Ascending aorta (tissue), 2 donors: ENCODE measurements at regions not wholly inside any gene's neighbourhood (a gene's known extent, or its start where the extent isn't known, plus 50 kb on each side); places are given as distances from the start of the nearest gene placed in this dataset.

Experiments
- DNase-seq, 2 donors: peaks; one replicate each; pipeline ENCODE4 v3.0.0-alpha.2; 2019; ENCODE audit warnings: low spot score in 2 of 2
- H3K27ac ChIP-seq, 2 donors: fragments of 200-600 bp; sonication (generic); one replicate each; pipeline ENCODE4 v1.5.1; 2016 to 2017; ENCODE audit warnings: mild to moderate bottlenecking in 1 of 2
- H3K27me3 ChIP-seq: fragments of 200-600 bp; sonication (generic); one replicate; pipeline ENCODE4 v1.5.1; 2017
- H3K36me3 ChIP-seq, 2 donors: fragments of 200-600 bp; sonication (generic); one replicate each; pipeline ENCODE4 v1.5.1; 2016
- H3K4me1 ChIP-seq, 2 donors: fragments of 200-600 bp; sonication (generic); one replicate each; pipeline ENCODE4 v1.5.1; 2016 to 2017; ENCODE audit warnings: mild to moderate bottlenecking in 1 of 2
- H3K4me3 ChIP-seq, 2 donors: fragments of 200-600 bp; sonication (generic); one replicate each; pipeline ENCODE4 v1.5.1; 2016 to 2017; ENCODE audit warnings: mild to moderate bottlenecking in 1 of 2
- H3K9me3 ChIP-seq, 2 donors: fragments of 200-600 bp; sonication (generic); one replicate each; pipeline ENCODE4 v1.5.1; 2016
- CTCF ChIP-seq, 3 experiments: fragments of 200-600 bp in 2 of 3; fragments of 450-650 bp in 1 of 3; sonication (generic) in 2 of 3; IDR thresholded peaks; one replicate each; pipeline ENCODE4 v1.5.1; 2016 to 2019; ENCODE audit warnings: antibody characterized with exemption in 3 of 3, mild to moderate bottlenecking in 1 of 3, moderate library complexity in 1 of 3
- intact Hi-C: fragments of 100-400 bp; cut with DNase I; formaldehyde crosslinking; loops from one replicate; pipeline ENCODE4 v1.15.1; 2023

- intact Hi-C loops, result loop anchor here (5.0 kb wide), 2 partner anchors 255 to 335 kb away; no protein-coding TSS in a partner anchor
- Histone ChIP-seq H3K27ac (peak overlapping the region; percentile 77 to 92), H3K4me1 (peaks cover 20 to 53% of the 10 kb centered on the region in 2 donors), H3K27me3 (no peaks in the 10 kb centered on the region), H3K4me3 (no peak overlapping the region), H3K9me3 (no peaks in the 10 kb centered on the region), H3K36me3 (no peaks in the 10 kb centered on the region)
- DNase-seq, result peak in 1 of 2 donors; percentile 64
- TF ChIP-seq CTCF (IDR thresholded peaks at IDR 0.05), result no peak
Measured at GRCh38 chr21:38752051-38752505, 53.7 kb upstream of the ETS2 start.

GRCh38 chr21:38753114-38753513 lies 52.6 kb upstream of the ETS2 start:
- H3K4me1 ChIP-seq, result peaks cover 20 to 62% of the 10 kb centered on the region in 2 donors
- intact Hi-C loops, result loop anchor here (5.0 kb wide), 2 partner anchors 254 to 334 kb away; no protein-coding TSS in a partner anchor

GRCh38 chr21:38753557-38753971 lies 52.2 kb upstream of the ETS2 start:
- Histone ChIP-seq H3K9me3 (no peaks in the 10 kb centered on the region), H3K36me3 (no peaks in the 10 kb centered on the region), H3K4me3 (no peak overlapping the region), H3K4me1 (peaks cover 20 to 67% of the 10 kb centered on the region in 2 donors), H3K27me3 (no peaks in the 10 kb centered on the region), H3K27ac (peak overlapping the region; percentile 77 to 92)
- intact Hi-C loops, result loop anchor here (5.0 kb wide), 2 partner anchors 254 to 334 kb away; no protein-coding TSS in a partner anchor
- no peak for TF ChIP-seq CTCF (IDR thresholded peaks at IDR 0.05)
- no peak for DNase-seq

More at GRCh38 chr21:38753114-38753513, 52.6 kb upstream of the ETS2 start:
- Histone ChIP-seq H3K9me3 (no peaks in the 10 kb centered on the region), H3K36me3 (no peaks in the 10 kb centered on the region), H3K27me3 (no peaks in the 10 kb centered on the region), H3K4me3 (no peak overlapping the region), H3K27ac (peak overlapping the region; percentile 77 to 92)
- DNase-seq, result no peak
- no peak for TF ChIP-seq CTCF (IDR thresholded peaks at IDR 0.05)
